ENCODE measurements at regions not wholly inside any gene's neighbourhood (a gene's known extent, or its start where the extent isn't known, plus 50 kb on each side); places are given as distances from the start of the nearest gene placed in this dataset.
"Not testable (repeated sequence)": the region's sequence is repeated elsewhere in the genome, so short reads cannot be mapped to it uniquely, and the experiment has no call there.

- no peak for DNase-seq
These were observed 290.2 kb downstream of the FGFR2 start for GRCh38 chr10:121308020-121308419.

- DNase-seq = no peak
These were observed 289.1 kb downstream of the FGFR2 start for GRCh38 chr10:121309164-121309563.

GRCh38 chr10:121310151-121310711 is 288.0 kb downstream of the FGFR2 start:
- no peak for DNase-seq

DNA sequence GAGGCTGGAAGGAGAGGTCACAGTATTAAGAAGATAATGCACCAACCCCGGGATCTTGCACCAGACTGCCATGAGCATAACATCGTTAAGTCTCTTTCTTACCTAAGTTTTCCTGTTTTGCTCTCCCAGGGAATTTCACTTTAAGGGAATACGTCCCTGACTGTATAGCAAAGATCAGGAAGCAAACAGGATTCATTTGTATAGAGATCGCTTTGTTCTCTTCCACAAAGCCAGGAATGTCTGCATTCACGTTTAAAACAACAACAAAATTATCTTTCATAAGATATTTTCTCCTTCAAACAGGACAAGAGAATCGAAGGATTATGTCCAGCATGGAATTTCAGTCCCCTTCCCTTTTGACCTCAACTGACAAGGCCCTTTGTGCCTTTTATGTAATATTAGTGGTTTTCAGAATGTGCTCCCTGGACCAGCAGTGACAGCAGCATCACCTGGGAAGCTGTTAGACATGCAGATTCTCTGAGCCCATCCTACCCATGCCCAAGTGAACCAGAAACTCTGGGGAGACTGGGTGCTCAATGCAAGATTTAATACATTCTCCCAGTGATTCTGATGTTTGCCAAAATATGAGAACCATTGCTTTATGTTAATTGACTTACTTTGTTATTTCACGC is 286.3 kb downstream of the FGFR2 start:
- DNase-seq = no peak

- DNase-seq = no peak
These were observed 285.7 kb downstream of the FGFR2 start for GRCh38 chr10:121312587-121312986.

DNA sequence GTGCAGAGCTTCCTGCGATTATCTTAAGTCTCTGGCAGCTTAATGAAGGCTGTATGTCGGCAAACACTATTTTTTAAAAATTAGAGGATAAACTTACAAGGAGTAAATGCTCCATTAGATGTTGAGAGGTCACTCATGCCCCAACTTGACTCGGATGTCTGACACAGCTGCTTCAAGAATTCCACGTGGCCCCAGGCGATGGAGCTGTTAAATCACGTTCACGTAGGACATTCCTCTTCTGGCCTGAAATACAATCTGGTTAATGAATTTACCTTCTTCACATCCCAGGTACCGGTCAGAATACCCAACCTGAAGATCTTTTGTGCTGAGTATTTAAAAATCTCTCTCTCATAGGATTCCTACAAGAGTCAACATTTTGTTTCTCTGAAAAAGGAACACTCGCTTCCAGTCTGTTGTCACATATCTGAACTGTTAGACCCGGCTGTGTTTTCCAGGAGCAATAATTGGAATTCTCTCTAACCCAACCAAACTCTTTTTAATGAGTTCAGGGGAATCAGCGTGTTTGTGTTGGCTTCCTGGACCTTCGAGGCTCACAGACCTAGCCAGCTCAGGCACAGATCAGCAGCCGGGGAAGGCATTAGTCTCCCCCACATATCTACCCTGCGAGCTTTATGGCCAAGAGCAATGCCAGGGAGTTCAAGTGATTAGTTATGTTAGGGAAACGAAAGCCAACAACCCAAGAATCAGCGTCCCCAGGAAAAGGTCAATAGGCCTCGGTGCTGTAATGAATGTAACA is 284.9 kb downstream of the FGFR2 start:
- DNase-seq = no peak

DNA sequence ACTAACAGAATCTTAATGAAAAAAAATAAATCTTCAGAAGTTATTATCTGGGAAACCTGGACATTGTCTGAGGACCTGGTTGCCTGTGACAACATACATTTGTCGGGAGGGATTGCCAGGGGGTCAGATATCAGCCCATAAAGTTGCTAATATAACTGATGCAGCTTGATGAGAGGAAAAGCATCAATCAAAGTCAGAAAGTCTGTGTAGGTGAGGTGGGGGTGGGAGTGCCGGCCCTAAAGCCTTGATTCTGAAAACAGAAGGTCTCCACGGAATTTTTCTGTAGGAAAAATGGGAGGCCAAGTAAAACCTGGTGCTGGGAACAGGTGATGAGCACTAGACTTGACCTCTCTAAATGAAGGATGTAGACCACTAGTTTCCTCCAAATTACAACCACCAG is 281.8 kb downstream of the FGFR2 start:
- DNase-seq = no peak

- no peak for DNase-seq
These were observed 280.9 kb downstream of the FGFR2 start for GRCh38 chr10:121317374-121317773.

DNA sequence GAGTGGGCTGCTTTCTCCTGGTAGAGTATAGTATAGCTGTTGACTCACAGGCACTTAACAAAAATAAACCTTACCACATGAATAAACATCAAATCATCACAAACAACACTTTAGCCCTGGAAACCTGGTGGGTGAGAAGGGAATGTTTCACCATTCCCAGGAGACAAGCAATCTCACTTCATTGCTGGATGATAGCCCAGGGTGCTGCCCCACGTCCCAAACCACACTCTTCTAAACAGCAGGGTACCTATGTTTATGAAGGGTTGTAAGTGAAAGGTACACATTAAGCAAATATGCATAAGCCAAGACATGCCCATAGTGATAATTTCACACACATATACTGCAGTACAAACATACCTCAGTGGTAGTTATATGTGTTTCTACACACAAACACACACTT is 276.2 kb downstream of the FGFR2 start:
- no peak for DNase-seq

- no peak for DNase-seq
These were observed 275.5 kb downstream of the FGFR2 start for GRCh38 chr10:121322776-121323175.

DNA sequence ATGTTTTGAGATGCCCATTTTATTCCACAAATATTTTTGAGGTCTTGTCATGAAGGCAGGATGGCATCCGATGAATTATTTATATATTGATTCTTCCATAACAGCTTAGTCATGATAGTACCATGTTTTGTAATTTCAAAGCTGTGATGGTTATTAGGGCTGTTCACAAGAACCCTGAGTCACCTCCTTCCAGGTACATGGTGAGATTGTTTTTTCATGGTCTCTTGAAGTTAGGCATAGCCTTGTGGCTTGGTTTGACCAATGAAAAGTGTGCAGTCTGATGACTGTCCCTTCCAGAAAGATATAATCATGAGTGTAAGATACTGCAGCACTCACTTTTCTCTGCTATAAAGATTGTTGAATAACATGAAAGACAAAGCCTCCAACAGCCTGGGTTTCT is 274.8 kb downstream of the FGFR2 start:
- DNase-seq = no peak

DNA sequence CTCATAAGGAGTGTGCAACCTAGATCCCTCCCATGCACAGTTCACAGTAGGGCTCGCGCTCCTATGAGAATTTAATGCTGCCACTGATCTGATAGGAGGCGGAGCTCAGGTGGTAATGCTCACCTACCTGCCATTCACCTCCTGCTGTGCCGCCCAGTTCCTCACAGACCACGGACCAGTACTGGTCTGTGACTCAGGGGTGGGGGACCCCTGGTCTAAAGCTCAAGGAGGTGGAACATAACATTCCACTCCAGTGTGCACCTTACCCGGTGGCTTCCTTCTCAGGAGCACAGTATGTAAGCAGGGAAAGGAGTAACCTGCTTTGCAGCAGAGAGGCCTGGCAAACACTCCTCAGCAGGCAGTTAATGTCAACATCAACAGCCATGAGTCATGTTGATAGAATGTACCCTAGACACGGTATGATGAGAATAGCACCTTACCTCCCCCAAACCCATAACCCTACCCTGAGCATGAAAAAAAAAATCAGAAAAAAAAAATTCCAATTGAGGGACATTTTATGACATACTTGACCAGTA is 273.5 kb downstream of the FGFR2 start:
- no peak for DNase-seq

- no peak for DNase-seq
These were observed 272.6 kb downstream of the FGFR2 start for GRCh38 chr10:121325490-121326231.

GRCh38 chr10:121326905-121327304 is 271.3 kb downstream of the FGFR2 start:
- no peak for DNase-seq

GRCh38 chr10:121327727-121328126 is 270.5 kb downstream of the FGFR2 start:
- no peak for DNase-seq

DNA sequence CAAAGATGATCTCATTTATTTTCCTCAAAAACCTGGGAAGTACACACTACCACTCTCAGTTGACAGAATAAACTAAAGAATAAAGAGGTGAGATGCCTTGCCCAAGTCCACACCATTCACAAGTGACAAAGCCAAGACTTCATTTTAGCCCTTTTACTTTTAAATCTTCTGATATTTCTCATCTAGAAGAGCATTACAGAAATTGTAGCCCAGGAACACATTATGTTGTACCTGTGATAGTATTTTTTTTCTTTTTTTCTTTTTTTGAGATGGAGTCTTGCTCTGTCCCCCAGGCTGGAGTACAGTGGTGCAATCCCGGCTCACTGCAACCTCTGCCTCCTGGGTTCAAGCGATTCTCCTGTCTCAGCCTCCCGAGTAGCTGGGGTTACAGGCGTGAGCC is 268.6 kb downstream of the FGFR2 start:
- DNase-seq = not testable (repeated sequence)

DNA sequence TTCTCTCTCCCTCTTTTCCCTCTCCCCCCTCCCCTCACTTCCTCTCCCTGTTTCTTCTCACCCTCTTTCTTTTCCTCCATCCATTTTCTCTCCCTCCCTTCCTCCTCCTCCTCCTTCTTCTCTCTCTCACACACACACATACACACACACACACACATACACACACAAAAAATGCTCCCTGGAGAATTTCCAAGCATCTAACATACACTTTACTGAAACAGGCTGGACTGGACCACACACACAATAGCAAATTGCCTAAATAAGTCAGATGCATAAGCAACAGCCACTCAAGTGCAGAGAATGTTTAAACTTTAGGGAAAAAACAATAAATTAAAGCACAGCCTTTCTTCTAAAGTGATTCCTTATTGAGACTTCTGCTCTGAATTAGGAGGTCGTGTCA is 267.7 kb downstream of the FGFR2 start:
- no peak for DNase-seq

DNA sequence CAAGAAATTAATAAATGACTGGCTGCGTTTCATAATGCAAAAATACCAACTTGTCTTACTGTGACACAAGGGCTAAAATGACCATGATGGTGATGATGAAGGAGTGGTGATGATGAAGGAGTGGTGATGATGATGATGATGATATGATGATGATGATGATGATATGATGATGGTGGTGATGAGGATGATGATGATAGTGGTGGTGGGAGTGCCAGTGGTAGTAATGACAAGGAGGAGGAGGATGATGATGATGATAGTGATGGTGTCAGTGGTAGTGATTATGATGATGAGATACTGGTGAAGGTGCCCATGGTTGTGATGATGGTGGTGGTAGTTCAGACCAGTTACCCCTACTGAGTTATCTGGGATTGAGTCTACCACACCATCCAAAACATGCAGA is 265.9 kb downstream of the FGFR2 start:
- DNase-seq = no peak

- no peak for DNase-seq
These were observed 265.1 kb downstream of the FGFR2 start for GRCh38 chr10:121332829-121333765.

GRCh38 chr10:121335386-121335925 is 262.8 kb downstream of the FGFR2 start:
- DNase-seq = no peak

DNA sequence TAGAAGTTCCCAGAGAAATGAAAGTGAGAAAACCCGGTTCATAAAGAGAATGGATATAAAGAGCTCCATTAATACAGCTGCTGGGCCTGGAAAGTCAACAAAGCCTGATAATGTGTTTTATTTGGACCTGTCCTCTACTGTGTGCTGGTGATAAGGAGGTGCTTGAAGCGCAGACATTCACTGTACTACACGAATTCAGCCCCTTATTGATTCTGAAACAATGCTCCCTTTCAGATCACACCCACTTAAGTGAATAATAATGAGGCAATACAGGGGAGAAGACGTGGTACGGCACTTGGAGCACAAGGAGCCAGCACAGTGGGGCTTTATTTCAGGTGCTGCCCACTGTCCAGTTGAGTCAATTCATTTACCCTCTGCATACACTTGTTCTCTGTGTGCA is 260.8 kb downstream of the FGFR2 start:
- DNase-seq = no peak

Data from stimulated activated CD4-positive, alpha-beta T cell treated with anti-CD3 and anti-CD28 coated beads, Interleukin-4, amount 100 ng/mL, for 4 hours (primary cell).